ENCODE measurements at regions not wholly inside any gene's neighbourhood (a gene's known extent, or its start where the extent isn't known, plus 50 kb on each side); places are given as distances from the start of the nearest gene placed in this dataset.

- TF ChIP-seq CTCF (IDR thresholded peaks at IDR 0.05) = no peak
Measured at GRCh38 chr5:92994392-92994791, 586.6 kb downstream of the NR2F1-AS1 start.

DNA sequence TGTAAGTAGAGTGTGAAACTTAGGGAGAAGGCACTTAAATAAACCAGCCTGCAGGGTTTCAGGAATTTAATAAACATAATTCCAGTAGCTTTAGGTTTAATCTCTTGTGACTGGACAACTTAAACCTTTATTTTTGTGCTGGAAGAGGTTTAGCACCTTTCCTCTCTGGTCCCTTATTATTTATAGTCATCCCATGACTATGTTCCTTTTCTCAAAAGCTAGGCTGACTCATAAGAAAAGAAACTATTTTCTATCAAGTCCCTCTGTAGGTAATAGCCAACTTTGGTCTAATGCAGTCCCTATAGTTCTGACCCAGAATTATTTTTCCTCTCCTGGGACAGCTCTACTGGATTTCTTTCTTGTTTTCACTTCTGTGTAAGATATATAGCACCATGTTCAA is 588.9 kb downstream of the NR2F1-AS1 start:
- H3K27ac Mint-ChIP-seq (ENCODE audit: unreplicated experiment) = peak overlapping the region; percentile 9
- H3K36me3 Mint-ChIP-seq (ENCODE audit: low read depth) = peaks cover 5% of the 10 kb centered on the region
- H3K4me1 Mint-ChIP-seq (ENCODE audit: low read depth) = peaks cover 24% of the 10 kb centered on the region
- no peaks in the 10 kb centered on the region for H3K27me3 Mint-ChIP-seq (ENCODE audit: low read depth)
- no peak overlapping the region for H3K4me3 Mint-ChIP-seq (ENCODE audit: unreplicated experiment)
- no peak for TF ChIP-seq CTCF (IDR thresholded peaks at IDR 0.05)
- H3K9me3 Mint-ChIP-seq (ENCODE audit: low read depth) = peaks cover 15% of the 10 kb centered on the region
- no peak for DNase-seq (ENCODE audit: low spot score)

More at GRCh38 chr5:92994392-92994791, 586.6 kb downstream of the NR2F1-AS1 start:
- no peaks in the 10 kb centered on the region for H3K27me3 Mint-ChIP-seq (ENCODE audit: low read depth)
- peaks cover 24% of the 10 kb centered on the region for H3K4me1 Mint-ChIP-seq (ENCODE audit: low read depth)
- DNase-seq (ENCODE audit: low spot score) = no peak
- H3K27ac Mint-ChIP-seq (ENCODE audit: unreplicated experiment) = no peak overlapping the region
- H3K4me3 Mint-ChIP-seq (ENCODE audit: unreplicated experiment) = no peak overlapping the region
- H3K9me3 Mint-ChIP-seq (ENCODE audit: low read depth) = peaks cover 15% of the 10 kb centered on the region
- peaks cover 5% of the 10 kb centered on the region for H3K36me3 Mint-ChIP-seq (ENCODE audit: low read depth)

DNA sequence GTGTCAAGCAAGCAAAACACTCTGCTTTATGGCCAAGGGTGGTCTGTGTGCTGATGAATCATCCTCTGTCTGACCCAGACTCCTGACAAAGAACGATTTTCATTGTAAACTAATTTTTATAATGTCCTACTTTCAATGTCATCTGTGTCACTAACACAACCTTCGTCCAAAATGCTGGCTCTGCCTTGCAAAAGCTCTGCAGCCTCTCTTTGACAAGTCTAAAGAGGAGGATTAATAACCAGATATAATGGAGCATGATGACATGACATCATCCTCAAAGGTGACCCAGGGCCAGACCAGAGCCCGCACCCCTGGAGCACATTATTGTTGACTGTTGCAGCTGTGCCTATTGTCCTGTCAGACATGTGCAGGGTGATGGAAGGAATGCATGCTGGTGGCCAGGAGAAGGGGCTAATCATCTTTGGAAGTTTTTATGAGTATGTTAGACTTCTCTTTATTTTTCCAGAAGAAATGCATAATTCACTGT is 589.4 kb downstream of the NR2F1-AS1 start:
- Mint-ChIP-seq H3K27me3 (ENCODE audit: low read depth) (no peaks in the 10 kb centered on the region), H3K9me3 (ENCODE audit: low read depth) (peaks cover 20% of the 10 kb centered on the region), H3K4me3 (ENCODE audit: unreplicated experiment) (no peak overlapping the region), H3K36me3 (ENCODE audit: low read depth) (peaks cover 5% of the 10 kb centered on the region), H3K4me1 (ENCODE audit: low read depth) (peaks cover 24% of the 10 kb centered on the region), H3K27ac (ENCODE audit: unreplicated experiment) (peak overlapping the region; percentile 9)
- peak; percentile 36 for TF ChIP-seq CTCF (IDR thresholded peaks at IDR 0.05)
- no peak for DNase-seq (ENCODE audit: low spot score)

- DNase-seq (ENCODE audit: low spot score) = no peak
- no peak for TF ChIP-seq CTCF (IDR thresholded peaks at IDR 0.05)
- H3K27me3 Mint-ChIP-seq (ENCODE audit: low read depth) = no peaks in the 10 kb centered on the region
- peaks cover 24% of the 10 kb centered on the region for H3K4me1 Mint-ChIP-seq (ENCODE audit: low read depth)
- H3K36me3 Mint-ChIP-seq (ENCODE audit: low read depth) = peaks cover 5% of the 10 kb centered on the region
- H3K9me3 Mint-ChIP-seq (ENCODE audit: low read depth) = peaks cover 20% of the 10 kb centered on the region
- no peak overlapping the region for H3K4me3 Mint-ChIP-seq (ENCODE audit: unreplicated experiment)
- no peak overlapping the region for H3K27ac Mint-ChIP-seq (ENCODE audit: unreplicated experiment)
Measured at GRCh38 chr5:92990771-92991170, 590.2 kb downstream of the NR2F1-AS1 start.

- DNase-seq (ENCODE audit: low spot score) = no peak
- TF ChIP-seq CTCF (IDR thresholded peaks at IDR 0.05) = no peak
- peaks cover 2% of the 10 kb centered on the region for H3K36me3 Mint-ChIP-seq (ENCODE audit: low read depth)
- no peak overlapping the region for H3K27ac Mint-ChIP-seq (ENCODE audit: unreplicated experiment)
- H3K27me3 Mint-ChIP-seq (ENCODE audit: low read depth) = no peaks in the 10 kb centered on the region
- no peak overlapping the region for H3K4me3 Mint-ChIP-seq (ENCODE audit: unreplicated experiment)
- H3K9me3 Mint-ChIP-seq (ENCODE audit: low read depth) = peaks cover 2% of the 10 kb centered on the region
- no peaks in the 10 kb centered on the region for H3K4me1 Mint-ChIP-seq (ENCODE audit: low read depth)
Measured at GRCh38 chr5:92981001-92981400, 600.0 kb downstream of the NR2F1-AS1 start.
